Trophoblast cell (in vitro differentiated cells and primary cell): ENCODE measurements at regions not wholly inside any gene's neighbourhood (a gene's known extent, or its start where the extent isn't known, plus 50 kb on each side); places are given as distances from the start of the nearest gene placed in this dataset.
"Not testable (repeated sequence)": the region's sequence is repeated elsewhere in the genome, so short reads cannot be mapped to it uniquely, and the experiment has no call there.

Source experiments
- DNase-seq, 2 donors: peaks; one replicate each; pipeline ENCODE4 v3.0.0-alpha.2; 2016
- H2AFZ ChIP-seq: 2 replicates; pipeline ENCODE4 v1.6.1; 2013; ENCODE audit warnings: low read length, moderate library complexity, mild to moderate bottlenecking; ENCODE audit not compliant: insufficient read depth, poor library complexity
- H2AK5ac ChIP-seq: 2 replicates; pipeline ENCODE4 v1.6.1; 2013; ENCODE audit warnings: mild to moderate bottlenecking, low read length
- H2BK120ac ChIP-seq: 2 replicates; pipeline ENCODE4 v1.6.1; 2013; ENCODE audit warnings: low read length, mild to moderate bottlenecking, moderate library complexity; ENCODE audit not compliant: insufficient read depth, poor library complexity
- H2BK12ac ChIP-seq: 2 replicates; pipeline ENCODE4 v1.6.1; 2013; ENCODE audit warnings: mild to moderate bottlenecking, low read length, moderate library complexity
- H2BK5ac ChIP-seq: 2 replicates; pipeline ENCODE4 v1.6.1; 2013; ENCODE audit warnings: low read length, low read depth, moderate library complexity, mild to moderate bottlenecking; ENCODE audit not compliant: poor library complexity
- H3K14ac ChIP-seq: 2 replicates; pipeline ENCODE4 v1.6.1; 2013; ENCODE audit warnings: mild to moderate bottlenecking, low read length
- H3K18ac ChIP-seq: 2 replicates; pipeline ENCODE4 v1.6.1; 2013; ENCODE audit warnings: mild to moderate bottlenecking, low read length
- H3K23ac ChIP-seq: 2 replicates; pipeline ENCODE4 v1.6.1; 2013; ENCODE audit warnings: low read length
- H3K27ac ChIP-seq: 2 replicates; pipeline ENCODE4 v1.5.1; 2013; ENCODE audit warnings: low read depth, mild to moderate bottlenecking, inconsistent platforms, low read length, moderate library complexity
- H3K27me3 ChIP-seq: 2 replicates; pipeline ENCODE4 v1.6.1; 2013; ENCODE audit warnings: inconsistent platforms, mild to moderate bottlenecking, low read length, moderate library complexity; ENCODE audit not compliant: insufficient read depth
- H3K36me3 ChIP-seq, 2 experiments: 1 replicate in 1 of 2; 2 replicates in 1 of 2; pipeline ENCODE4 v1.6.1; 2013; ENCODE audit warnings: low read length in 2 of 2, mild to moderate bottlenecking in 2 of 2, moderate library complexity in 1 of 2; ENCODE audit not compliant: insufficient read depth in 2 of 2, control insufficient read depth in 1 of 2
- H3K4ac ChIP-seq: 2 replicates; pipeline ENCODE4 v1.6.1; 2013; ENCODE audit warnings: low read depth, mild to moderate bottlenecking, low read length, moderate library complexity
- H3K4me1 ChIP-seq, 2 experiments: 1 replicate in 1 of 2; 2 replicates in 1 of 2; pipeline ENCODE4 v1.6.1; 2013; ENCODE audit warnings: low read length in 2 of 2, mild to moderate bottlenecking in 2 of 2, moderate library complexity in 1 of 2; ENCODE audit not compliant: insufficient read depth in 2 of 2, control insufficient read depth in 1 of 2
- H3K4me2 ChIP-seq: 2 replicates; pipeline ENCODE4 v1.6.1; 2013; ENCODE audit warnings: inconsistent platforms, mild to moderate bottlenecking, low read length, moderate library complexity
- H3K4me3 ChIP-seq: 2 replicates; pipeline ENCODE4 v1.5.1; 2013; ENCODE audit warnings: mild to moderate bottlenecking, low read depth, low read length, inconsistent platforms
- H3K79me1 ChIP-seq: one replicate; pipeline ENCODE4 v1.6.1; 2013; ENCODE audit warnings: low read length
- H3K79me2 ChIP-seq: 2 replicates; pipeline ENCODE4 v1.6.1; 2013; ENCODE audit warnings: low read length, mild to moderate bottlenecking; ENCODE audit not compliant: control insufficient read depth, insufficient read depth, poor library complexity
- H3K9ac ChIP-seq: 2 replicates; pipeline ENCODE4 v1.6.1; 2013; ENCODE audit warnings: mild to moderate bottlenecking, low read length
- H3K9me3 ChIP-seq: 2 replicates; pipeline ENCODE4 v1.6.1; 2013; ENCODE audit warnings: low read depth, mild to moderate bottlenecking, control low read depth, inconsistent platforms, low read length; ENCODE audit not compliant: insufficient read depth
- H4K12ac ChIP-seq: 2 replicates; pipeline ENCODE4 v1.6.1; 2013; ENCODE audit warnings: low read depth, mild to moderate bottlenecking, low read length, moderate library complexity
- H4K8ac ChIP-seq: 2 replicates; pipeline ENCODE4 v1.6.1; 2013; ENCODE audit warnings: low read depth, mild to moderate bottlenecking, low read length, moderate library complexity
- H4K91ac ChIP-seq: one replicate; pipeline ENCODE4 v1.6.1; 2013; ENCODE audit warnings: low read depth, mild to moderate bottlenecking, low read length, moderate library complexity
- WGBS: extraction: QIAGEN DNeasy Blood & Tissue Kit; methylation state at CpG from one replicate; pipeline ENCODE4 v1.1.7; 2013; ENCODE audit warnings: missing lambda C conversion rate; ENCODE audit not compliant: insufficient read length, insufficient coverage; ENCODE audit errors: extremely low coverage; 5-methylcytosine and 5-hydroxymethylcytosine counted together

GRCh38 chr11:97636741-97637140 is 1246.9 kb downstream of the JRKL start:
- WGBS: no CpG with 5 or more reads among the region's 4 CpGs
- H3K9ac ChIP-seq: not testable (repeated sequence)

GRCh38 chr11:97637701-97638100 is 1247.9 kb downstream of the JRKL start:
- H4K91ac ChIP-seq: no peak overlapping the region
- no peaks in the 10 kb centered on the region for H3K79me1 ChIP-seq
- H3K36me3 ChIP-seq: no peaks in the 10 kb centered on the region
- no peak for DNase-seq
- no peak overlapping the region for H3K14ac ChIP-seq
- no peak overlapping the region for H2AK5ac ChIP-seq
- no peak overlapping the region for H3K23ac ChIP-seq
- H3K4me3 ChIP-seq: no peak overlapping the region
- no peak overlapping the region for H3K18ac ChIP-seq
- no peak overlapping the region for H2BK12ac ChIP-seq
- no peak overlapping the region for H3K4ac ChIP-seq
- H3K4me2 ChIP-seq: no peak overlapping the region
- no peaks in the 10 kb centered on the region for H3K4me1 ChIP-seq
- no peaks in the 10 kb centered on the region for H3K27me3 ChIP-seq
- H3K9ac ChIP-seq: no peak overlapping the region
- no peak overlapping the region for H2BK5ac ChIP-seq
- H3K9me3 ChIP-seq: no peaks in the 10 kb centered on the region
- no peaks in the 10 kb centered on the region for H3K79me2 ChIP-seq
- no peak overlapping the region for H2BK120ac ChIP-seq
- no peak overlapping the region for H4K8ac ChIP-seq
- no peak overlapping the region for H3K27ac ChIP-seq
- no peak overlapping the region for H4K12ac ChIP-seq
- H2AFZ ChIP-seq: no peak overlapping the region

More at GRCh38 chr11:97636741-97637140, 1246.9 kb downstream of the JRKL start:
- not testable (repeated sequence) for H3K4me1 ChIP-seq, H3K4ac ChIP-seq, H3K27ac ChIP-seq, H2BK5ac ChIP-seq, H3K4me2 ChIP-seq, H3K4me3 ChIP-seq, H4K91ac ChIP-seq, H4K12ac ChIP-seq, H2AK5ac ChIP-seq, H3K23ac ChIP-seq, H2AFZ ChIP-seq, H3K9me3 ChIP-seq, H3K27me3 ChIP-seq, DNase-seq, H3K79me1 ChIP-seq, H4K8ac ChIP-seq, H3K14ac ChIP-seq, H3K18ac ChIP-seq, H3K79me2 ChIP-seq, H2BK12ac ChIP-seq, H3K36me3 ChIP-seq, H2BK120ac ChIP-seq

- H4K12ac ChIP-seq: no peak overlapping the region
- no peak overlapping the region for H2BK5ac ChIP-seq
- H2AFZ ChIP-seq: no peak overlapping the region
- no peak overlapping the region for H2BK12ac ChIP-seq
- no peaks in the 10 kb centered on the region for H3K27me3 ChIP-seq
- no peaks in the 10 kb centered on the region for H3K9me3 ChIP-seq
- H3K27ac ChIP-seq: no peak overlapping the region
- no peak overlapping the region for H3K9ac ChIP-seq
- H3K4me1 ChIP-seq: no peaks in the 10 kb centered on the region
- no peaks in the 10 kb centered on the region for H3K79me1 ChIP-seq
- H4K91ac ChIP-seq: no peak overlapping the region
- no peak overlapping the region for H3K4ac ChIP-seq
- H3K18ac ChIP-seq: no peak overlapping the region
- H3K23ac ChIP-seq: no peak overlapping the region
- no peak overlapping the region for H2BK120ac ChIP-seq
- H4K8ac ChIP-seq: no peak overlapping the region
- no CpG with 5 or more reads among the region's 1 CpG for WGBS
- no peak overlapping the region for H2AK5ac ChIP-seq
- no peak overlapping the region for H3K4me3 ChIP-seq
- no peak overlapping the region for H3K14ac ChIP-seq
- DNase-seq: no peak
- H3K4me2 ChIP-seq: no peak overlapping the region
- H3K79me2 ChIP-seq: no peaks in the 10 kb centered on the region
- H3K36me3 ChIP-seq: no peaks in the 10 kb centered on the region
These were observed 1248.9 kb downstream of the JRKL start for GRCh38 chr11:97638641-97639224.

- Histone ChIP-seq H2BK120ac (no peak overlapping the region), H3K79me2 (no peaks in the 10 kb centered on the region), H3K79me1 (no peaks in the 10 kb centered on the region), H2BK5ac (no peak overlapping the region), H3K4ac (no peak overlapping the region), H4K8ac (no peak overlapping the region), H3K9ac (no peak overlapping the region), H3K9me3 (no peaks in the 10 kb centered on the region), H2AFZ (no peak overlapping the region), H3K27me3 (no peaks in the 10 kb centered on the region), H3K27ac (no peak overlapping the region), H3K14ac (no peak overlapping the region), H3K36me3 (no peaks in the 10 kb centered on the region), H3K4me3 (no peak overlapping the region), H3K4me2 (no peak overlapping the region), H4K12ac (no peak overlapping the region), H3K18ac (no peak overlapping the region), H2BK12ac (no peak overlapping the region), H4K91ac (no peak overlapping the region), H2AK5ac (no peak overlapping the region), H3K23ac (no peak overlapping the region), H3K4me1 (no peaks in the 10 kb centered on the region)
- no peak for DNase-seq
These were observed 1252.2 kb downstream of the JRKL start for GRCh38 chr11:97641988-97642387.
